ENCODE measurements at regions not wholly inside any gene's neighbourhood (a gene's known extent, or its start where the extent isn't known, plus 50 kb on each side); places are given as distances from the start of the nearest gene placed in this dataset.

GRCh38 chr10:107732045-107732444, 567.5 kb upstream of the SORCS1 start:
- H3K27ac Mint-ChIP-seq, result no peak overlapping the region
- POLR2A ChIA-PET, result no interaction called here
- ATAC-seq (no peak), DNase-seq (ENCODE audit: low spot score) (no peak)
- CTCF ChIA-PET, result no interaction called here
- H3K36me3 Mint-ChIP-seq, result peaks cover 3% of the 10 kb centered on the region; the same call in 1 of the 2 replicates
- no peak overlapping the region for H3K4me3 Mint-ChIP-seq
- no peak for TF ChIP-seq ZNF317 (CRISPR knock-in tag; IDR thresholded peaks at IDR 0.05; ENCODE audit: borderline replicate concordance, low read depth)
- TF ChIP-seq GRHL2 (CRISPR knock-in tag; IDR thresholded peaks at IDR 0.05; ENCODE audit: insufficient replicate concordance, severe bottlenecking), result no peak
- TF ChIP-seq ZBTB21 (CRISPR knock-in tag; IDR thresholded peaks at IDR 0.05; ENCODE audit: borderline replicate concordance), result no peak
- TF ChIP-seq SOX15 (CRISPR knock-in tag; IDR thresholded peaks at IDR 0.05), result no peak
- TF ChIP-seq NR2C2 (CRISPR knock-in tag; IDR thresholded peaks at IDR 0.05), result no peak
- TF ChIP-seq IRF1 (CRISPR knock-in tag; IDR thresholded peaks at IDR 0.05), result no peak
- TF ChIP-seq PREB (CRISPR knock-in tag; IDR thresholded peaks at IDR 0.05; ENCODE audit: borderline replicate concordance), result no peak
- no peak for TF ChIP-seq AFF4 (CRISPR knock-in tag; IDR thresholded peaks at IDR 0.05; ENCODE audit: borderline replicate concordance)
- no peak for TF ChIP-seq GTF2I (CRISPR knock-in tag; conservative IDR thresholded peaks at IDR 0.05)
- no peak for TF ChIP-seq SMAD4 (CRISPR knock-in tag; IDR thresholded peaks at IDR 0.05)
- H3K9me3 Mint-ChIP-seq, result peaks cover 8% of the 10 kb centered on the region; the same call in 1 of the 2 replicates
- H3K4me1 Mint-ChIP-seq, result peaks cover 5% of the 10 kb centered on the region
- H3K27me3 Mint-ChIP-seq (ENCODE audit: low read depth), result no peaks in the 10 kb centered on the region

GRCh38 chr10:107728807-107729206, 564.3 kb upstream of the SORCS1 start:
- ChIA-PET CTCF (no interaction called here), POLR2A (interaction anchor here (0.6 kb wide), 1 partner anchor 957 kb away, joined by 4 read pairs; no protein-coding TSS in a partner anchor)
- no peak overlapping the region for H3K27ac Mint-ChIP-seq
- DNase-seq (ENCODE audit: low spot score) (no peak), ATAC-seq (no peak)
- no peaks in the 10 kb centered on the region for H3K36me3 Mint-ChIP-seq
- H3K9me3 Mint-ChIP-seq, result no peaks in the 10 kb centered on the region
- H3K27me3 Mint-ChIP-seq (ENCODE audit: low read depth), result no peaks in the 10 kb centered on the region
- peaks cover 5% of the 10 kb centered on the region for H3K4me1 Mint-ChIP-seq
- H3K4me3 Mint-ChIP-seq, result no peak overlapping the region
- TF ChIP-seq ZBTB43 (CRISPR knock-in tag; IDR thresholded peaks at IDR 0.05) (no peak), NFATC4 (CRISPR knock-in tag; IDR thresholded peaks at IDR 0.05) (no peak), ZNF232 (CRISPR knock-in tag; IDR thresholded peaks at IDR 0.05) (no peak), MLX (CRISPR knock-in tag; IDR thresholded peaks at IDR 0.05) (no peak), ATF1 (CRISPR knock-in tag; IDR thresholded peaks at IDR 0.05) (no peak), CREB1 (CRISPR knock-in tag; IDR thresholded peaks at IDR 0.05) (no peak), ZNF138 (CRISPR knock-in tag; conservative IDR thresholded peaks at IDR 0.05) (no peak), ZMAT4 (CRISPR knock-in tag; IDR thresholded peaks at IDR 0.05) (no peak), HMGA2 (CRISPR knock-in tag; IDR thresholded peaks at IDR 0.05) (no peak), TCF7 (CRISPR knock-in tag; IDR thresholded peaks at IDR 0.05; ENCODE audit: low read depth) (no peak), JUN (CRISPR knock-in tag; IDR thresholded peaks at IDR 0.05) (no peak), CBFB (CRISPR knock-in tag; IDR thresholded peaks at IDR 0.05; ENCODE audit: low read depth) (no peak), ETV6 (CRISPR knock-in tag; IDR thresholded peaks at IDR 0.05) (no peak), ARID4B (CRISPR knock-in tag; IDR thresholded peaks at IDR 0.05; ENCODE audit: borderline replicate concordance) (no peak)

Measured in WTC11 (cell line).